MM.1S (cell line): ENCODE measurements at regions not wholly inside any gene's neighbourhood (a gene's known extent, or its start where the extent isn't known, plus 50 kb on each side); places are given as distances from the start of the nearest gene placed in this dataset.

Source experiments
- DNase-seq: peaks from one replicate; pipeline ENCODE4 v3.0.0-alpha.2; 2015
- H2AFZ ChIP-seq: fragments of 300-600 bp; sonication (generic); 2 replicates; pipeline ENCODE4 v1.6.0; 2016; ENCODE audit warnings: antibody characterized with exemption, low read length
- H3F3A ChIP-seq: fragments of 300-600 bp; sonication (generic); 2 replicates; pipeline ENCODE4 v1.6.1; 2016; ENCODE audit warnings: mild to moderate bottlenecking, antibody characterized with exemption, low read length, moderate library complexity, mixed read lengths; ENCODE audit not compliant: insufficient read depth
- H3K27ac ChIP-seq: fragments of 300-600 bp; sonication (generic); 2 replicates; pipeline ENCODE4 v1.5.1; 2016; ENCODE audit warnings: mild to moderate bottlenecking, low read length
- H3K27me3 ChIP-seq: fragments of 300-600 bp; sonication (generic); replicated peaks from 2 replicates; pipeline ENCODE4 v1.6.0; 2016; ENCODE audit warnings: low read length; ENCODE audit not compliant: insufficient read depth
- H3K36me3 ChIP-seq: fragments of 300-600 bp; sonication (generic); replicated peaks from 2 replicates; pipeline ENCODE4 v1.6.1; 2016; ENCODE audit warnings: mild to moderate bottlenecking, low read length, mixed read lengths; ENCODE audit not compliant: insufficient read depth
- H3K4me1 ChIP-seq: fragments of 300-600 bp; sonication (generic); 2 replicates; pipeline ENCODE4 v1.6.1; 2016; ENCODE audit warnings: low read length, mixed read lengths
- H3K4me2 ChIP-seq: fragments of 300-600 bp; sonication (generic); 2 replicates; pipeline ENCODE4 v1.6.0; 2016; ENCODE audit warnings: low read depth, low read length
- H3K4me3 ChIP-seq: fragments of 300-600 bp; sonication (generic); 2 replicates; pipeline ENCODE4 v1.5.1; 2016; ENCODE audit warnings: low read length, mixed read lengths
- H3K79me2 ChIP-seq: fragments of 300-600 bp; sonication (generic); 2 replicates; pipeline ENCODE4 v1.6.1; 2016; ENCODE audit warnings: mixed run types, low read length, mixed read lengths
- H3K9ac ChIP-seq: fragments of 300-600 bp; sonication (generic); 2 replicates; pipeline ENCODE4 v1.6.1; 2016; ENCODE audit warnings: low read length, mixed read lengths
- H3K9me2 ChIP-seq: fragments of 300-600 bp; sonication (generic); replicated peaks from 2 replicates; pipeline ENCODE4 v1.6.1; 2016; ENCODE audit warnings: mild to moderate bottlenecking, low read length, mixed read lengths; ENCODE audit not compliant: insufficient read depth
- H3K9me3 ChIP-seq: fragments of 300-600 bp; sonication (generic); replicated peaks from 2 replicates; pipeline ENCODE4 v1.6.1; 2016; ENCODE audit warnings: mild to moderate bottlenecking, low read length, mixed read lengths; ENCODE audit not compliant: insufficient read depth
- H4K20me1 ChIP-seq: fragments of 300-600 bp; sonication (generic); 2 replicates; pipeline ENCODE4 v1.6.1; 2016; ENCODE audit warnings: mild to moderate bottlenecking, low read length, moderate library complexity, mixed read lengths; ENCODE audit not compliant: insufficient read depth
- CTCF ChIP-seq: fragments of 300-600 bp; sonication (generic); IDR thresholded peaks from 2 replicates; pipeline ENCODE4 v1.5.1; 2016; ENCODE audit warnings: antibody characterized with exemption, low read length, mixed read lengths
- EZH2 ChIP-seq: fragments of 300-600 bp; sonication (generic); optimal IDR thresholded peaks from 2 replicates; pipeline ENCODE3; 2017; ENCODE audit warnings: low read depth, mild to moderate bottlenecking, antibody characterized with exemption, low read length, mixed read lengths
- EZH2phosphoT487 ChIP-seq: fragments of 300-600 bp; sonication (generic); IDR thresholded peaks from 2 replicates; pipeline ENCODE4 v1.6.1; 2018; ENCODE audit warnings: antibody characterized with exemption, low read length

GRCh38 chr5:88954511-88954910, 71.5 kb upstream of the MEF2C start:
- no peak overlapping the region for H3K4me2 ChIP-seq
- no peaks in the 10 kb centered on the region for H3K36me3 ChIP-seq
- no peaks in the 10 kb centered on the region for H3K79me2 ChIP-seq
- H3K4me3 ChIP-seq: no peak overlapping the region
- H4K20me1 ChIP-seq: no peaks in the 10 kb centered on the region
- TF ChIP-seq EZH2: no peak
- no peak for TF ChIP-seq CTCF
- TF ChIP-seq EZH2phosphoT487: no peak
- H3K9me2 ChIP-seq: no peaks in the 10 kb centered on the region
- no peaks in the 10 kb centered on the region for H3K27me3 ChIP-seq
- DNase-seq: no peak
- no peak overlapping the region for H3K27ac ChIP-seq
- H3K4me1 ChIP-seq: no peaks in the 10 kb centered on the region
- no peaks in the 10 kb centered on the region for H3F3A ChIP-seq
- no peak overlapping the region for H3K9ac ChIP-seq
- no peak overlapping the region for H2AFZ ChIP-seq
- H3K9me3 ChIP-seq: no peaks in the 10 kb centered on the region

DNA sequence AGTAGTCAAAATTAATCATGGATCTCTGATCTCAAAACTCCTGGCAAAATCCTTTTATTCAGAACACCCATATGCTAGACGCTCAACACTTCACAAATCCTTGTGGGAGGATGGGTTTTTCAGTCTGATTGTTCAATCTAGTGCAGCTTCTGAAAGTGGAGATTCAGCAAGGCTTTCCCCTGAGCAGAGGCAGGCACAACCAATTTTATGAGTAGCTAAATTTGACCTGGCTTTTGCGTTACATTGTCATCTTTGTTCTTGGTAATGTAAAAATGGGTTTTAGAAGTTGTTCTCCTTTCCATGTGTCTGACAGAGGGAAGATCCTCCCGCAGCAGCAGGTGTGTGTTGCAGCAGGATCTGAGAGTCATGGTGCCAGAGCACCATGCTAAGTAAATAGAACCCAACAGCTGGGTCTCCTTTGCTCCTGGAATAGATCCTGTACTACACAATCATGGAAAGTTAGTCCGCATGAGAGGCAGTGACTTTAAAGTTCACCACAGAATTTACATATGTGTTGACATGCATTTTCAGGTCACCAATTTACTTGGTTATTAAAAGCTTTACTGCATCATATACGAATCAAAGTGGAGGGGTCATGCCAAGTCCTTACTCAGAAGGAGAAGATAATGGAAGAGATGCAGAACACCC, 70.1 kb upstream of the MEF2C start:
- Histone ChIP-seq H3K4me2 (0 out of 2 replicates have a peak overlapping the region, but pooled peaks have one; percentile 11), H3K9me3 (no peaks in the 10 kb centered on the region), H3K79me2 (no peaks in the 10 kb centered on the region), H3K27me3 (no peaks in the 10 kb centered on the region), H4K20me1 (no peaks in the 10 kb centered on the region), H2AFZ (no peak overlapping the region), H3K4me1 (no peaks in the 10 kb centered on the region), H3K9me2 (no peaks in the 10 kb centered on the region), H3K9ac (no peak overlapping the region), H3K27ac (peak overlapping the region; percentile 17; the same call in 1 of the 2 replicates), H3F3A (no peaks in the 10 kb centered on the region), H3K4me3 (no peak overlapping the region), H3K36me3 (no peaks in the 10 kb centered on the region)
- DNase-seq: peak; percentile 24
- TF ChIP-seq EZH2phosphoT487: no peak
- no peak for TF ChIP-seq CTCF
- no peak for TF ChIP-seq EZH2

- no peaks in the 10 kb centered on the region for H3K9me2 ChIP-seq
- H4K20me1 ChIP-seq: no peaks in the 10 kb centered on the region
- no peak for TF ChIP-seq EZH2phosphoT487
- no peak for TF ChIP-seq CTCF
- TF ChIP-seq EZH2: no peak
- no peaks in the 10 kb centered on the region for H3K36me3 ChIP-seq
- no peak overlapping the region for H3K9ac ChIP-seq
- no peak overlapping the region for H3K4me3 ChIP-seq
- H3K27me3 ChIP-seq: no peaks in the 10 kb centered on the region
- H3K4me1 ChIP-seq: no peaks in the 10 kb centered on the region
- H2AFZ ChIP-seq: no peak overlapping the region
- 0 out of 2 replicates have a peak overlapping the region, but pooled peaks have one; percentile 11 for H3K4me2 ChIP-seq
- no peaks in the 10 kb centered on the region for H3K79me2 ChIP-seq
- no peak overlapping the region for H3K27ac ChIP-seq
- peak; percentile 22 for DNase-seq
- H3K9me3 ChIP-seq: no peaks in the 10 kb centered on the region
- no peaks in the 10 kb centered on the region for H3F3A ChIP-seq
These were observed 69.4 kb upstream of the MEF2C start for GRCh38 chr5:88952344-88952743.
